ENCODE measurements at regions not wholly inside any gene's neighbourhood (a gene's known extent, or its start where the extent isn't known, plus 50 kb on each side); places are given as distances from the start of the nearest gene placed in this dataset.
"Not testable (repeated sequence)": the region's sequence is repeated elsewhere in the genome, so short reads cannot be mapped to it uniquely, and the experiment has no call there.

DNA sequence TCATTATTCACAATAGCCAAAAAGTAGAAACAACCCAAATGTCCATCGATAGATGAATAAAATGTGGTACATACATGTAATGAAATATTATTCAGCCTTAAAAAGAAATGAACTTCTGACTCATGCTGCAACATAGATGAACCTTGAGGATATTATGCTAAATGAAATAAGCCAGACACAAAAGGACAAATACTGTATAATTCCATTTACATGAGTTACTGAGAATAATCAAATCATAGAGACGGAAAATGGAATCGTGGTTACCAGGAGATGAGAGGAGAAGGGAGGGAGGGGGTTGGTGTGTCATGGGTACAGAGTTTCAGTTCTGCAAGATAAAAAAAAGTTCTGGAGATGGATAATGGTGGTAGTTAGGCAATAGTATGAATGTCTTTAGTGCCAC lies 184.1 kb downstream of the PSMG1 start:
- DNase-seq (ENCODE audit: low spot score), result no peak
- H3K4me3 ChIP-seq (ENCODE audit: low read depth in 1 of 3, low read length in 3 of 3), result no peak overlapping the region
- no peaks in the 10 kb centered on the region for H3K9me3 ChIP-seq (ENCODE audit: control insufficient read depth in 4 of 4, low read length in 3 of 4)
- H3K9ac ChIP-seq (ENCODE audit: low read depth in 1 of 2, low read length in 2 of 2), result no peak overlapping the region
- no peaks in the 10 kb centered on the region for H3K27me3 ChIP-seq (ENCODE audit: control insufficient read depth in 4 of 4, insufficient read depth in 4 of 4, low read length in 3 of 4)
- H3K4me1 ChIP-seq (ENCODE audit: control insufficient read depth in 4 of 4, insufficient read depth in 4 of 4, low read length in 3 of 4), result no peaks in the 10 kb centered on the region
- TF ChIP-seq, protein P1, sequence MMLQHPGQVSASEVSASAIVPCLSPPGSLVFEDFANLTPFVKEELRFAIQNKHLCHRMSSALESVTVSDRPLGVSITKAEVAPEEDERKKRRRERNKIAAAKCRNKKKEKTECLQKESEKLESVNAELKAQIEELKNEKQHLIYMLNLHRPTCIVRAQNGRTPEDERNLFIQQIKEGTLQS (IDR thresholded peaks at IDR 0.05), result no peak
- no peak for TF ChIP-seq YY1 (IDR thresholded peaks at IDR 0.05)
- TF ChIP-seq, protein P2, sequence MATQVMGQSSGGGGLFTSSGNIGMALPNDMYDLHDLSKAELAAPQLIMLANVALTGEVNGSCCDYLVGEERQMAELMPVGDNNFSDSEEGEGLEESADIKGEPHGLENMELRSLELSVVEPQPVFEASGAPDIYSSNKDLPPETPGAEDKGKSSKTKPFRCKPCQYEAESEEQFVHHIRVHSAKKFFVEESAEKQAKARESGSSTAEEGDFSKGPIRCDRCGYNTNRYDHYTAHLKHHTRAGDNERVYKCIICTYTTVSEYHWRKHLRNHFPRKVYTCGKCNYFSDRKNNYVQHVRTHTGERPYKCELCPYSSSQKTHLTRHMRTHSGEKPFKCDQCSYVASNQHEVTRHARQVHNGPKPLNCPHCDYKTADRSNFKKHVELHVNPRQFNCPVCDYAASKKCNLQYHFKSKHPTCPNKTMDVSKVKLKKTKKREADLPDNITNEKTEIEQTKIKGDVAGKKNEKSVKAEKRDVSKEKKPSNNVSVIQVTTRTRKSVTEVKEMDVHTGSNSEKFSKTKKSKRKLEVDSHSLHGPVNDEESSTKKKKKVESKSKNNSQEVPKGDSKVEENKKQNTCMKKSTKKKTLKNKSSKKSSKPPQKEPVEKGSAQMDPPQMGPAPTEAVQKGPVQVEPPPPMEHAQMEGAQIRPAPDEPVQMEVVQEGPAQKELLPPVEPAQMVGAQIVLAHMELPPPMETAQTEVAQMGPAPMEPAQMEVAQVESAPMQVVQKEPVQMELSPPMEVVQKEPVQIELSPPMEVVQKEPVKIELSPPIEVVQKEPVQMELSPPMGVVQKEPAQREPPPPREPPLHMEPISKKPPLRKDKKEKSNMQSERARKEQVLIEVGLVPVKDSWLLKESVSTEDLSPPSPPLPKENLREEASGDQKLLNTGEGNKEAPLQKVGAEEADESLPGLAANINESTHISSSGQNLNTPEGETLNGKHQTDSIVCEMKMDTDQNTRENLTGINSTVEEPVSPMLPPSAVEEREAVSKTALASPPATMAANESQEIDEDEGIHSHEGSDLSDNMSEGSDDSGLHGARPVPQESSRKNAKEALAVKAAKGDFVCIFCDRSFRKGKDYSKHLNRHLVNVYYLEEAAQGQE (IDR thresholded peaks at IDR 0.05), result no peak
- no peak for TF ChIP-seq FOXA1 (IDR thresholded peaks at IDR 0.05)
- TF ChIP-seq, protein P3, sequence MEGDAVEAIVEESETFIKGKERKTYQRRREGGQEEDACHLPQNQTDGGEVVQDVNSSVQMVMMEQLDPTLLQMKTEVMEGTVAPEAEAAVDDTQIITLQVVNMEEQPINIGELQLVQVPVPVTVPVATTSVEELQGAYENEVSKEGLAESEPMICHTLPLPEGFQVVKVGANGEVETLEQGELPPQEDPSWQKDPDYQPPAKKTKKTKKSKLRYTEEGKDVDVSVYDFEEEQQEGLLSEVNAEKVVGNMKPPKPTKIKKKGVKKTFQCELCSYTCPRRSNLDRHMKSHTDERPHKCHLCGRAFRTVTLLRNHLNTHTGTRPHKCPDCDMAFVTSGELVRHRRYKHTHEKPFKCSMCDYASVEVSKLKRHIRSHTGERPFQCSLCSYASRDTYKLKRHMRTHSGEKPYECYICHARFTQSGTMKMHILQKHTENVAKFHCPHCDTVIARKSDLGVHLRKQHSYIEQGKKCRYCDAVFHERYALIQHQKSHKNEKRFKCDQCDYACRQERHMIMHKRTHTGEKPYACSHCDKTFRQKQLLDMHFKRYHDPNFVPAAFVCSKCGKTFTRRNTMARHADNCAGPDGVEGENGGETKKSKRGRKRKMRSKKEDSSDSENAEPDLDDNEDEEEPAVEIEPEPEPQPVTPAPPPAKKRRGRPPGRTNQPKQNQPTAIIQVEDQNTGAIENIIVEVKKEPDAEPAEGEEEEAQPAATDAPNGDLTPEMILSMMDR (IDR thresholded peaks at IDR 0.05; ENCODE audit: low read depth, low read length, missing input control), result no peak
- no peak for TF ChIP-seq GABPA (IDR thresholded peaks at IDR 0.05 in 1 of 2, conservative IDR thresholded peaks at IDR 0.05 in 1 of 2)
- no peak for TF ChIP-seq HNF4A (conservative IDR thresholded peaks at IDR 0.05)
- no peak for TF ChIP-seq FOXA2 (IDR thresholded peaks at IDR 0.05)
- no peak for TF ChIP-seq JUND (IDR thresholded peaks at IDR 0.05)
- WGBS, result 89% methylated on average over 3 of the region's 3 CpGs
- H3K36me3 ChIP-seq (ENCODE audit: control insufficient read depth in 4 of 4, insufficient read depth in 3 of 4, low read depth in 1 of 4, low read length in 3 of 4), result no peaks in the 10 kb centered on the region
- no peak overlapping the region for H3K27ac ChIP-seq (ENCODE audit: low read depth in 1 of 2, low read length in 2 of 2)

DNA sequence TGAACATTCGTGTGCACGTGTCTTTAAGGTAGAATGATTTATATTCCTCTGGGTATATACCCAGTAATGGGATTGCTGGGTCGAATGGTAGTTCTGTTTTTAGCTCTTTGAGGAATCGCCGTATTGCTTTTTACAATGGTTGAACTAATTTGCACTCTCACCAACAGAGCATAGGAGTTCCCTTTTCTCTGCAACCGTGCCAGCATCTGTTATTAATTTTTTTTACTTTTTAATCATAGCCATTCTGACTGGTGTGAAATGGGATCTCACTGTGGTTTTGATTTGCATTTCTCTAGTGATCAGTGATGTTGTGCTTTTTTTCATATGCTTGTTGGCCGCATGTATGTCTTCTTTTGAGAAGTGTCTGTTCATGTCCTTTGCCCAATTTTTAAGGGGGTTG lies 185.0 kb downstream of the PSMG1 start:
- H3K27ac ChIP-seq (ENCODE audit: low read depth in 1 of 2, low read length in 2 of 2), result not testable (repeated sequence)
- WGBS, result 85% methylated on average over 7 of the region's 7 CpGs

DNA sequence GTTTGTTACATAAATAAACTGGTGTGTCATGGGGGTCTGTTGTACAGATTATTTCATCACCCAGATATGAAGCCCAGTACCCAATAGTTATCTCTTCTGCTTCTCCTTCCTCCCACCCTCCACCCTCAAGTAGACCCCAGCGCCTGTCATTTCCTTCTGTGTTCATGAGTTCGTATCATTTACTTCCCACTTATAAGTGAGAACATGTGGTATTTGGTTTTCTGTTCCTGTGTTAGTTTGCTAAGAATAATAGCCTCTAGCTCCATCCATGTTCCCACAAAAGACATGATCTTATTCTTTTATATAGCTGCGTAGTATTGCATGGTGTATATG lies 185.4 kb downstream of the PSMG1 start:
- 84% methylated on average over 3 of the region's 3 CpGs for WGBS
- H3K27ac ChIP-seq (ENCODE audit: low read depth in 1 of 2, low read length in 2 of 2); DNase-seq (ENCODE audit: low spot score); H3K27me3 ChIP-seq (ENCODE audit: control insufficient read depth in 4 of 4, insufficient read depth in 4 of 4, low read length in 3 of 4); H3K9me3 ChIP-seq (ENCODE audit: control insufficient read depth in 4 of 4, low read length in 3 of 4); H3K9ac ChIP-seq (ENCODE audit: low read depth in 1 of 2, low read length in 2 of 2); H3K36me3 ChIP-seq (ENCODE audit: control insufficient read depth in 4 of 4, insufficient read depth in 3 of 4, low read depth in 1 of 4, low read length in 3 of 4); H3K4me3 ChIP-seq (ENCODE audit: low read depth in 1 of 3, low read length in 3 of 3); H3K4me1 ChIP-seq (ENCODE audit: control insufficient read depth in 4 of 4, insufficient read depth in 4 of 4, low read length in 3 of 4): not testable (repeated sequence)

More for the DNA sequence above, 185.0 kb downstream of the PSMG1 start:
- not testable (repeated sequence) for H3K27me3 ChIP-seq (ENCODE audit: control insufficient read depth in 4 of 4, insufficient read depth in 4 of 4, low read length in 3 of 4); DNase-seq (ENCODE audit: low spot score); H3K36me3 ChIP-seq (ENCODE audit: control insufficient read depth in 4 of 4, insufficient read depth in 3 of 4, low read depth in 1 of 4, low read length in 3 of 4); H3K4me1 ChIP-seq (ENCODE audit: control insufficient read depth in 4 of 4, insufficient read depth in 4 of 4, low read length in 3 of 4); H3K4me3 ChIP-seq (ENCODE audit: low read depth in 1 of 3, low read length in 3 of 3); H3K9me3 ChIP-seq (ENCODE audit: control insufficient read depth in 4 of 4, low read length in 3 of 4); H3K9ac ChIP-seq (ENCODE audit: low read depth in 1 of 2, low read length in 2 of 2)
